Keratinocyte (primary cell): ENCODE measurements at regions not wholly inside any gene's neighbourhood (a gene's known extent, or its start where the extent isn't known, plus 50 kb on each side); places are given as distances from the start of the nearest gene placed in this dataset.

ENCODE experiments used
- EZH2 ChIP-seq: IDR thresholded peaks from one replicate; pipeline ENCODE4 v1.6.1; 2012; ENCODE audit warnings: inconsistent platforms, mild to moderate bottlenecking, low read length, moderate library complexity
- TF ChIP-seq, protein P1 (sequence below), 3 experiments: IDR thresholded peaks in 1 of 3; conservative IDR thresholded peaks in 1 of 3; optimal IDR thresholded peaks in 1 of 3; 2 replicates in 2 of 3; 3 replicates in 1 of 3; pipeline versions ENCODE3 to v1.5.1; 2011; ENCODE audit warnings: low read length in 3 of 3, mild to moderate bottlenecking in 3 of 3, moderate library complexity in 2 of 3, control low read depth in 1 of 3, inconsistent platforms in 1 of 3; ENCODE audit not compliant: insufficient read depth in 2 of 3; ENCODE audit errors: extremely low read depth in 1 of 3

DNA sequence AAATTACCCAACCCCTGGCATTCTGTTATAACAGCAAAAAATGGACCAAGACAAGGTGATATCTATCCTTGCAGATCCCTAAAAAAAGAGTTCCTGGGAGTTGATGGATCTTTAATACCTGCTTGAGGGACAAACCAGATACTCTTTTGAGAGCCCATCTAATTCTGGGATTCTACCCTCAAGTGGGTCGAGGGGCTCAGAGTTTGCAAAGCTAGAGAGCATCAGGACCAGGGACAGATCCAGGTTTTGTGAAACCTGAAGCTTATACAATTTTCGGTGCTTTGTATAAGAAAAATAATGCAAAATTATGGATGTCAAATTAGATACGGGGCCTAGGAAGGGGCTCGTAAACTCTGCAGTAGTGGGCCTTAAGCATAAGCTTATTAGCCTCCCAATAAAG lies 130.5 kb upstream of the CRHR1 start:
- TF ChIP-seq, protein P1, sequence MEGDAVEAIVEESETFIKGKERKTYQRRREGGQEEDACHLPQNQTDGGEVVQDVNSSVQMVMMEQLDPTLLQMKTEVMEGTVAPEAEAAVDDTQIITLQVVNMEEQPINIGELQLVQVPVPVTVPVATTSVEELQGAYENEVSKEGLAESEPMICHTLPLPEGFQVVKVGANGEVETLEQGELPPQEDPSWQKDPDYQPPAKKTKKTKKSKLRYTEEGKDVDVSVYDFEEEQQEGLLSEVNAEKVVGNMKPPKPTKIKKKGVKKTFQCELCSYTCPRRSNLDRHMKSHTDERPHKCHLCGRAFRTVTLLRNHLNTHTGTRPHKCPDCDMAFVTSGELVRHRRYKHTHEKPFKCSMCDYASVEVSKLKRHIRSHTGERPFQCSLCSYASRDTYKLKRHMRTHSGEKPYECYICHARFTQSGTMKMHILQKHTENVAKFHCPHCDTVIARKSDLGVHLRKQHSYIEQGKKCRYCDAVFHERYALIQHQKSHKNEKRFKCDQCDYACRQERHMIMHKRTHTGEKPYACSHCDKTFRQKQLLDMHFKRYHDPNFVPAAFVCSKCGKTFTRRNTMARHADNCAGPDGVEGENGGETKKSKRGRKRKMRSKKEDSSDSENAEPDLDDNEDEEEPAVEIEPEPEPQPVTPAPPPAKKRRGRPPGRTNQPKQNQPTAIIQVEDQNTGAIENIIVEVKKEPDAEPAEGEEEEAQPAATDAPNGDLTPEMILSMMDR (optimal IDR thresholded peaks at IDR 0.05 in 1 of 3, IDR thresholded peaks at IDR 0.05 in 1 of 3, conservative IDR thresholded peaks at IDR 0.05 in 1 of 3; ENCODE audit: extremely low read depth in 1 of 3, insufficient read depth in 2 of 3, low read length in 3 of 3), result no peak
- TF ChIP-seq EZH2, result no peak
